Gastrocnemius medialis (tissue), 4 donors: ENCODE measurements at regions not wholly inside any gene's neighbourhood (a gene's known extent, or its start where the extent isn't known, plus 50 kb on each side); places are given as distances from the start of the nearest gene placed in this dataset.

Experiments
- ATAC-seq, 2 donors: fragments of 150-250 bp; one replicate each; pipeline ENCODE4 v1.9.1; 2016
- DNase-seq, 2 donors: peaks; one replicate each; pipeline ENCODE4 v3.0.0-alpha.2; 2019
- H3K27ac ChIP-seq, 4 donors: fragments of 200-600 bp; sonication (generic); 1 replicate in 1 of 4; 2 replicates in 3 of 4; pipeline ENCODE4 v1.5.1; 2016 to 2018; ENCODE audit warnings: mild to moderate bottlenecking in 2 of 4, moderate library complexity in 1 of 4
- H3K27me3 ChIP-seq, 3 donors: fragments of 200-600 bp; sonication (generic) in 2 of 3; 1 replicate in 1 of 3; 2 replicates in 2 of 3; pipeline versions ENCODE4 v1.5.1 to v1.6.0; 2016 to 2019; ENCODE audit warnings: mild to moderate bottlenecking in 1 of 3, moderate library complexity in 1 of 3
- H3K36me3 ChIP-seq, 2 donors: fragments of 200-600 bp; sonication (generic) in 1 of 2; one replicate each; pipeline ENCODE4 v1.5.1; 2017 to 2018
- H3K4me1 ChIP-seq, 2 donors: fragments of 200-600 bp; sonication (generic) in 1 of 2; one replicate each; pipeline ENCODE4 v1.5.1; 2016 to 2017; ENCODE audit warnings: mild to moderate bottlenecking in 2 of 2
- H3K4me3 ChIP-seq, 4 donors: fragments of 200-600 bp; sonication (generic) in 3 of 4; 1 replicate in 1 of 4; 2 replicates in 3 of 4; pipeline ENCODE4 v1.5.1; 2016 to 2019; ENCODE audit warnings: mild to moderate bottlenecking in 2 of 4
- H3K9me3 ChIP-seq, 3 donors: fragments of 200-600 bp; sonication (generic) in 2 of 3; 1 replicate in 1 of 3; 2 replicates in 2 of 3; pipeline ENCODE4 v1.5.1; 2016 to 2019
- POLR2A ChIP-seq, 2 donors: fragments of 450-650 bp; IDR thresholded peaks; one replicate each; pipeline ENCODE4 v1.6.1; 2017; ENCODE audit warnings: antibody characterized with exemption in 2 of 2, mild to moderate bottlenecking in 2 of 2, moderate library complexity in 2 of 2
- in situ Hi-C, 4 donors: fragments of 200-750 bp; cut with MboI; loops; one replicate each; pipeline versions ENCODE4 v1.15.0 to v1.8.0; 2017; ENCODE audit warnings: low sequenced_read_pairs in 4 of 4
- intact Hi-C: fragments of 100-400 bp; cut with DNase I; formaldehyde crosslinking; loops from one replicate; pipeline ENCODE4 v1.15.1; 2023; ENCODE audit warnings: low total_unique reads
- TF ChIP-seq, protein P1 (sequence below), 5 experiments: fragments of 450-650 bp in 3 of 5; fragments of 200-600 bp in 2 of 5; sonication (generic) in 2 of 5; IDR thresholded peaks in 4 of 5; conservative IDR thresholded peaks in 1 of 5; 1 replicate in 4 of 5; 2 replicates in 1 of 5; pipeline ENCODE4 v1.5.1; 2016 to 2019; ENCODE audit warnings: antibody characterized with exemption in 5 of 5, mild to moderate bottlenecking in 3 of 5, moderate library complexity in 3 of 5

DNA sequence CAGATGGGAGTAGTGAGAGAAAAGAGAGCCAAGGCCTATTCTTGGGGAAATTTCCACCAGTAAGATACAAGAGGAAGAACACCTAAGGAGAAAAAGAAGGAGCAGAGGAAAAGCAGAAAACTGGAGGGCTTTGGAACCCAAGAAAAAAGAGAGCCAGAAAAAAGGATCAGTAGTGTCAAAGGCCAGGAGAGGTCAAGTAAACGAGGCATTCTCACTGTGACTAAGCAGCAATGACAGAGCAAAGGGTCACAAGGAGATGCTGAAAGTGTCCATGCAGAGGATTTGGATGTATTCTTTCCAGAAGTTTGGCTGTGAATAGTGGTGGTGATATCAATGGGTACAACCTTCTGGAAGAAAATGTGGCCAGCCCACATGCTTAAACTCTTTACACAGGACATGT, 109.5 kb downstream of the DYNAP start:
- in situ Hi-C loops (no loop called here), intact Hi-C loops (no loop called here)
- no peak for ATAC-seq
- Histone ChIP-seq H3K4me3 (no peak overlapping the region), H3K9me3 (no peaks in the 10 kb centered on the region), H3K27me3 (no peaks in the 10 kb centered on the region), H3K36me3 (no peaks in the 10 kb centered on the region), H3K27ac (no peak overlapping the region), H3K4me1 (no peaks in the 10 kb centered on the region)
- no peak for DNase-seq
- TF ChIP-seq POLR2A (IDR thresholded peaks at IDR 0.05), result no peak
- TF ChIP-seq, protein P1, sequence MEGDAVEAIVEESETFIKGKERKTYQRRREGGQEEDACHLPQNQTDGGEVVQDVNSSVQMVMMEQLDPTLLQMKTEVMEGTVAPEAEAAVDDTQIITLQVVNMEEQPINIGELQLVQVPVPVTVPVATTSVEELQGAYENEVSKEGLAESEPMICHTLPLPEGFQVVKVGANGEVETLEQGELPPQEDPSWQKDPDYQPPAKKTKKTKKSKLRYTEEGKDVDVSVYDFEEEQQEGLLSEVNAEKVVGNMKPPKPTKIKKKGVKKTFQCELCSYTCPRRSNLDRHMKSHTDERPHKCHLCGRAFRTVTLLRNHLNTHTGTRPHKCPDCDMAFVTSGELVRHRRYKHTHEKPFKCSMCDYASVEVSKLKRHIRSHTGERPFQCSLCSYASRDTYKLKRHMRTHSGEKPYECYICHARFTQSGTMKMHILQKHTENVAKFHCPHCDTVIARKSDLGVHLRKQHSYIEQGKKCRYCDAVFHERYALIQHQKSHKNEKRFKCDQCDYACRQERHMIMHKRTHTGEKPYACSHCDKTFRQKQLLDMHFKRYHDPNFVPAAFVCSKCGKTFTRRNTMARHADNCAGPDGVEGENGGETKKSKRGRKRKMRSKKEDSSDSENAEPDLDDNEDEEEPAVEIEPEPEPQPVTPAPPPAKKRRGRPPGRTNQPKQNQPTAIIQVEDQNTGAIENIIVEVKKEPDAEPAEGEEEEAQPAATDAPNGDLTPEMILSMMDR (IDR thresholded peaks at IDR 0.05 in 4 of 5, conservative IDR thresholded peaks at IDR 0.05 in 1 of 5), result no peak

- no peaks in the 10 kb centered on the region for H3K27me3 ChIP-seq
- DNase-seq, result no peak
- no peak for ATAC-seq
- H3K27ac ChIP-seq, result no peak overlapping the region
- H3K36me3 ChIP-seq, result no peaks in the 10 kb centered on the region
- no peak overlapping the region for H3K4me3 ChIP-seq
- no peaks in the 10 kb centered on the region for H3K9me3 ChIP-seq
- in situ Hi-C loops, result no loop called here
- TF ChIP-seq, protein P1 (IDR thresholded peaks at IDR 0.05 in 4 of 5, conservative IDR thresholded peaks at IDR 0.05 in 1 of 5), result no peak
- TF ChIP-seq POLR2A (IDR thresholded peaks at IDR 0.05), result no peak
- intact Hi-C loops, result no loop called here
- no peaks in the 10 kb centered on the region for H3K4me1 ChIP-seq
Observed at GRCh38 chr18:54702686-54703085, 111.6 kb downstream of the DYNAP start.

DNA sequence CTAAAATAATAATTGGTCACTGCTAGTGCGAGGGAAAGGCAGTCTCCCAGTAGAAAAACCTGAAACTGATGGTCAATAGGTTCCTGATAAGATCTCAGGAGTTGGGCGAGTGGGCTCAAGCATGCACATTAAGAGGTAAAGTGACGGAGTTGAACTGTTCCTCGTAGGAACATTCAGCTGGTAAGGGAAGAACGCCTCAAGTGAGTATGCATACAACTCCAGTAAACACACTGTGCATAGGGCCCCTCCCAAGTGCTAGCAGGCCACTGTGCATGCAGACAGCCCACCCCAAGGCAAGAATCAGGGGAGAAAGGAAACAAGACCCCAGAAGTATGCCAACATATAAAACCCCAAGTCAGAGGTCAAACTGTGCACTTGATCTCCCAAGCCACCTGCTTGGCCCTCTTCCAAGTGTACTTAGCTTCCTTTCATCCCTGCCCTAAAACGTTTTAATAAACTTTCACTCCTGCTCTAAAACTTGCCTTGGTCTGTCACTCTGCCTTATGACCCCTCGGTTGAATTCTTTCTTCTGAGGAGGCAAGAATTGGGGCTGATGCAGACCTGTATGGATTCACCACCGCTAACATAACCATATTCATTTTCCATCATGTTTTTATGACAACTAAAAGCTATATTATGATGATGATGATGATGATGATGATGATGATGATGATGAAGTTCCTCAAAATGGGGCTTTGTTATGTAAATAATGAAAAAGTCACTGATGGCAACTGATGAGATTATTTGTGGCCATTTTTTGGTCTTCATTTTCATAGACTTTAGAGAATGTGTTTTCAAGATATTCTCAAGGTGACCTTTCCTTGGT, 118.0 kb upstream of the RAB27B start:
- in situ Hi-C loops (no loop called here), intact Hi-C loops (no loop called here)
- Histone ChIP-seq H3K9me3 (no peaks in the 10 kb centered on the region), H3K4me3 (no peak overlapping the region), H3K27me3 (no peaks in the 10 kb centered on the region), H3K4me1 (no peaks in the 10 kb centered on the region), H3K36me3 (no peaks in the 10 kb centered on the region), H3K27ac (no peak overlapping the region)
- no peak for TF ChIP-seq POLR2A (IDR thresholded peaks at IDR 0.05)
- TF ChIP-seq, protein P1 (IDR thresholded peaks at IDR 0.05 in 4 of 5, conservative IDR thresholded peaks at IDR 0.05 in 1 of 5), result no peak
- DNase-seq (no peak), ATAC-seq (no peak)

- Histone ChIP-seq H3K27ac (no peak overlapping the region), H3K27me3 (no peaks in the 10 kb centered on the region), H3K9me3 (no peaks in the 10 kb centered on the region), H3K4me1 (no peaks in the 10 kb centered on the region), H3K36me3 (no peaks in the 10 kb centered on the region), H3K4me3 (no peak overlapping the region)
- TF ChIP-seq POLR2A (IDR thresholded peaks at IDR 0.05), result no peak
- TF ChIP-seq, protein P1 (IDR thresholded peaks at IDR 0.05 in 4 of 5, conservative IDR thresholded peaks at IDR 0.05 in 1 of 5), result no peak
- no peak for DNase-seq
- intact Hi-C loops, result no loop called here
- in situ Hi-C loops, result no loop called here
- no peak for ATAC-seq
Observed at GRCh38 chr18:54710900-54711281, 117.4 kb upstream of the RAB27B start.

- ATAC-seq (no peak), DNase-seq (no peak)
- in situ Hi-C loops (no loop called here), intact Hi-C loops (no loop called here)
- Histone ChIP-seq H3K27ac (no peak overlapping the region), H3K4me1 (no peaks in the 10 kb centered on the region), H3K36me3 (no peaks in the 10 kb centered on the region), H3K27me3 (no peaks in the 10 kb centered on the region), H3K9me3 (no peaks in the 10 kb centered on the region), H3K4me3 (no peak overlapping the region)
- TF ChIP-seq, protein P1 (IDR thresholded peaks at IDR 0.05 in 4 of 5, conservative IDR thresholded peaks at IDR 0.05 in 1 of 5), result no peak
- no peak for TF ChIP-seq POLR2A (IDR thresholded peaks at IDR 0.05)
Observed at GRCh38 chr18:54712306-54712705, 116.0 kb upstream of the RAB27B start.
